ENCODE measurements at regions not wholly inside any gene's neighbourhood (a gene's known extent, or its start where the extent isn't known, plus 50 kb on each side); places are given as distances from the start of the nearest gene placed in this dataset.

DNA sequence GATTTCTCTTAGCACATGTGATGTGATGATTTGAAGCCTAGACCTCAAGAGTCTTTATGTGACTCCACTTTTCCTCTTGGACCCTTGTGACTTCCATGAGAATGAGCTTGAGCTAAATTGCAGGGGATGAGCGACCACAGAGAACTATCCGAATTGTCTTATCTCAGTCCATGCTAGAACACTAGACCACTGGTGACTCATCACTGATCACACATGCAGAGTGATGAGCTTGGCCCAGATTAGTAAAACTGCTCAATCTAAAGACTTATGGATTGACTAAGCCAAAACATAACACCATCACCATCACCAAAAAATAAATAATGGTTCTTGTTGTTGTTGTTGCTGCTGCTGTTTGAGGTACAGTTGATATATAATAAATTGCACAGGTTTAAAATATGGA is 114.1 kb upstream of the CFAP20DC start:
- no peaks in the 10 kb centered on the region for H3K36me3 ChIP-seq (ENCODE audit: control insufficient read depth in 2 of 2, insufficient read depth in 2 of 2, low read length in 1 of 2)
- 97% methylated on average over 2 of the region's 2 CpGs for WGBS

DNA sequence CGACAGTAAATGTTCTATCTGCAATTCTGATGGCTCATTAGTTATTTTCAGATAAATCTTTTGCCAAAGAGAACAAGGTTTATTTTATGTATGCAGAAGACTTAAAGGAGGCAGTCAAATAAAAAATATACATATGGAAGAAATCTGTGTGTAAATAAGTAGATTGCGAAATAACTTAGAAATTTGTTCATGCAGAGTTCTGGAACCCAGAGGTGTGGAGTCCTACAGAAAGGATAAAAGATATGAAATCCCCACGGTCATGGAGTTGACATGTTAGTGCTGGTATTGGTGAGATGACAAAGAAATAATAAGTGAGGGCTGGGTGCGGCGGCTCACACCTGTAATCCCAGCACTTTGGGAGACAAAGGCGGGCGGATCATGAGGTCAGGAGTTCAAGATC is 111.2 kb upstream of the CFAP20DC start:
- H3K27me3 ChIP-seq (ENCODE audit: control insufficient read depth in 2 of 2, insufficient read depth in 1 of 2, low read length in 1 of 2) = no peaks in the 10 kb centered on the region
- 97% methylated on average over 7 of the region's 7 CpGs for WGBS
- no peak for DNase-seq (ENCODE audit: low read depth in 6 of 9, low spot score in 9 of 9)
- no peaks in the 10 kb centered on the region for H3K36me3 ChIP-seq (ENCODE audit: control insufficient read depth in 2 of 2, insufficient read depth in 2 of 2, low read length in 1 of 2)
- H3K27ac ChIP-seq (ENCODE audit: low read depth in 1 of 2, low read length in 1 of 2) = no peak overlapping the region
- no peak overlapping the region for H3K4me3 ChIP-seq (ENCODE audit: low read length in 2 of 2)
- no peaks in the 10 kb centered on the region for H3K9me3 ChIP-seq (ENCODE audit: control insufficient read depth in 2 of 2, insufficient read depth in 1 of 2, low read length in 1 of 2)
- H3K4me1 ChIP-seq (ENCODE audit: control insufficient read depth in 2 of 2, insufficient read depth in 2 of 2, low read length in 2 of 2) = no peaks in the 10 kb centered on the region

More for the DNA sequence above, 114.1 kb upstream of the CFAP20DC start:
- Histone ChIP-seq H3K27ac (ENCODE audit: low read depth in 1 of 2, low read length in 1 of 2) (no peak overlapping the region), H3K9me3 (ENCODE audit: control insufficient read depth in 2 of 2, insufficient read depth in 1 of 2, low read length in 1 of 2) (no peaks in the 10 kb centered on the region), H3K4me3 (ENCODE audit: low read length in 2 of 2) (no peak overlapping the region), H3K4me1 (ENCODE audit: control insufficient read depth in 2 of 2, insufficient read depth in 2 of 2, low read length in 2 of 2) (no peaks in the 10 kb centered on the region), H3K27me3 (ENCODE audit: control insufficient read depth in 2 of 2, insufficient read depth in 1 of 2, low read length in 1 of 2) (no peaks in the 10 kb centered on the region)
- no peak for DNase-seq (ENCODE audit: low read depth in 6 of 9, low spot score in 9 of 9)

DNA sequence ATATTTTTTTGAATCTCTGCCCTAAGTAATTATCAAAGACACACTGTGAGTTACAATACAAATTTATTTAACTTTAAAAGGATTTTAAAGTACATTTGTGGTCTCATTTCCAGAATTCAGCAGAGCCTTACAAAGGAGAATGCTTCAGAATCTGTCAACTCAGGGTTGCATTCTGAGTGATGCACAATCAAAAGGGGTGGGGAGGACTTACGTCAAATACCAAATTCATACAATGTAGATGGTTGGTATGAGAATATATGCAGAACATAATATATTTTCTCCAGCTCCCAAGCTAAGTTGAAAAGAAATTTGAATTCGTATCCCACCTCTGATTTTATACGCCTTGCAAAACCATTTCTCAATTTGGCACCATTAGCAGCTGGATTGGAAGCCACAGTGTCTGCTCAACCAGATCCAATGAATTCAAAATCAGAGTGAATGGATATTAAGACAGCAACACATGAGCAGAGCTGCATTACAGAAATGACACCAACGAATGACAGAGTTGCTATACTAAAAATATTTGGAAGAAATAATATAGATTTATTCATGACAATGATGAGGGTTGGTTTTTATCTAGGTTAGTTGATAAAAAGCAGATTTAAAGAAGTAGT is 110.4 kb upstream of the CFAP20DC start:
- Histone ChIP-seq H3K27ac (ENCODE audit: low read depth in 1 of 2, low read length in 1 of 2) (no peak overlapping the region), H3K9me3 (ENCODE audit: control insufficient read depth in 2 of 2, insufficient read depth in 1 of 2, low read length in 1 of 2) (no peaks in the 10 kb centered on the region), H3K4me3 (ENCODE audit: low read length in 2 of 2) (no peak overlapping the region), H3K27me3 (ENCODE audit: control insufficient read depth in 2 of 2, insufficient read depth in 1 of 2, low read length in 1 of 2) (no peaks in the 10 kb centered on the region), H3K36me3 (ENCODE audit: control insufficient read depth in 2 of 2, insufficient read depth in 2 of 2, low read length in 1 of 2) (no peaks in the 10 kb centered on the region), H3K4me1 (ENCODE audit: control insufficient read depth in 2 of 2, insufficient read depth in 2 of 2, low read length in 2 of 2) (no peaks in the 10 kb centered on the region)
- no peak for DNase-seq (ENCODE audit: low read depth in 6 of 9, low spot score in 9 of 9)
- WGBS = 98% methylated on average over 4 of the region's 4 CpGs

DNA sequence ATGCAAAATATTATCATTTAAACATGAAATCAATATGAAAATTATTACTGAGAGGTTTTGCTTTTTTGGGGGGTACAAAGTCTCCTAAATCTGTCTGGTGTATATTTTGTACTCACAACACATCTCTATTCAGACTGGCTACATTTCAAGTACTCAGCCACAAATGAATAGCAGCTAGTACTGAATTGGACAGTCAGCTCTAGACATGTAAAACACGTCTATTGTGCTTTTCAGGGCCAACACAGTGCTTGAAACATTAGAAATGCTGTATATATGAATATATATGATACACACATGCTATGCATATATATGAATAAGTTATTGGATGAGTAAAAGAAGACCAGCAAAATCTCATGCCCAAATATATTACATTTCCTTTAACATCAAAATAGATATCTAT is 103.8 kb upstream of the CFAP20DC start:
- 90% methylated on average over 1 of the region's 1 CpG for WGBS
- DNase-seq (ENCODE audit: low read depth in 6 of 9, low spot score in 9 of 9) = no peak
- no peaks in the 10 kb centered on the region for H3K9me3 ChIP-seq (ENCODE audit: control insufficient read depth in 2 of 2, insufficient read depth in 1 of 2, low read length in 1 of 2)
- H3K4me3 ChIP-seq (ENCODE audit: low read length in 2 of 2) = no peak overlapping the region
- no peaks in the 10 kb centered on the region for H3K27me3 ChIP-seq (ENCODE audit: control insufficient read depth in 2 of 2, insufficient read depth in 1 of 2, low read length in 1 of 2)
- no peaks in the 10 kb centered on the region for H3K36me3 ChIP-seq (ENCODE audit: control insufficient read depth in 2 of 2, insufficient read depth in 2 of 2, low read length in 1 of 2)
- H3K4me1 ChIP-seq (ENCODE audit: control insufficient read depth in 2 of 2, insufficient read depth in 2 of 2, low read length in 2 of 2) = no peaks in the 10 kb centered on the region
- H3K27ac ChIP-seq (ENCODE audit: low read depth in 1 of 2, low read length in 1 of 2) = no peak overlapping the region

DNA sequence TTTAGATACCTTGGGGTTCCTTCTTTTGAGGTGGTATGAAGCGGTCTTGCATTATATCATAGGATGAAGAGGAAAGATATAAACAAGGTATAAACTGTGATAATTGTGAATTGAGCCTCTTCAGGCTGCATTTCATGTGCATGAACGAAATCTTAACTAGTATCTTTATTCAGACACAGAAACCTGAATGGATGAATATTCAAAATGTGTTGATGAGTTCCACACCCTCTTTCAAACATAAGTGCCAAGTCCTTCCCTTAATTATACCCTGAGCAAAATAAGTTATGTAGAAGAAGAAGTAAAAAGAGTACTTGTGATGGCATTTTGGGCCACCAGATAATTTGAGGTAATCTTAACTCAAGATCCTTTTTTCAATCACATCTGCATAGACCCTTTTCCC is 103.1 kb upstream of the CFAP20DC start:
- H3K4me3 ChIP-seq (ENCODE audit: low read length in 2 of 2) = no peak overlapping the region
- no peaks in the 10 kb centered on the region for H3K9me3 ChIP-seq (ENCODE audit: control insufficient read depth in 2 of 2, insufficient read depth in 1 of 2, low read length in 1 of 2)
- no peak overlapping the region for H3K27ac ChIP-seq (ENCODE audit: low read depth in 1 of 2, low read length in 1 of 2)
- no peaks in the 10 kb centered on the region for H3K27me3 ChIP-seq (ENCODE audit: control insufficient read depth in 2 of 2, insufficient read depth in 1 of 2, low read length in 1 of 2)
- WGBS = 89% methylated on average over 2 of the region's 2 CpGs
- H3K36me3 ChIP-seq (ENCODE audit: control insufficient read depth in 2 of 2, insufficient read depth in 2 of 2, low read length in 1 of 2) = no peaks in the 10 kb centered on the region
- no peak for DNase-seq (ENCODE audit: low read depth in 6 of 9, low spot score in 9 of 9)
- H3K4me1 ChIP-seq (ENCODE audit: control insufficient read depth in 2 of 2, insufficient read depth in 2 of 2, low read length in 2 of 2) = no peaks in the 10 kb centered on the region

DNA sequence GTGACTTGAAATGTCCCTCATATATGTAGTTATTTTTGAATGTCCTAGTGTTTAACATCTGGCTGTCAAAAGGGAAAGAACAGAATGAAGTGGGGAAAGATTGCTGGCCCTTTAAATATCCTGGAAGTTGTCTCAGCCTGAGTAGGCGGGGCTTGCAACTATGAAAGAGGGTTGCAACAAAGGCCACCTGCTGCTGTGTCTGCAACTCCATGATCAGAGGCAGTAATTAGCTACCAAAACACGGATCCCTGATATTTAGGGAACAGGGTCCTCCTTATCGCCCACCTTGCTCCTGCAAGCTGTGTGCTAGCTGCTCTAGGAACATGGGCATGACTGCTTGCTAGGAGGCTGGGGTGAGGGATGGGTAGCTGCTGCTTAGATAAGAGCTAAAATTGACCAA is 100.2 kb upstream of the CFAP20DC start:
- peak in 1 of 9 donors; percentile 1 for DNase-seq (ENCODE audit: low read depth in 6 of 9, low spot score in 9 of 9)
- H3K36me3 ChIP-seq (ENCODE audit: control insufficient read depth in 2 of 2, insufficient read depth in 2 of 2, low read length in 1 of 2) = no peaks in the 10 kb centered on the region
- no peaks in the 10 kb centered on the region for H3K9me3 ChIP-seq (ENCODE audit: control insufficient read depth in 2 of 2, insufficient read depth in 1 of 2, low read length in 1 of 2)
- no peak overlapping the region for H3K4me3 ChIP-seq (ENCODE audit: low read length in 2 of 2)
- H3K4me1 ChIP-seq (ENCODE audit: control insufficient read depth in 2 of 2, insufficient read depth in 2 of 2, low read length in 2 of 2) = no peaks in the 10 kb centered on the region
- H3K27me3 ChIP-seq (ENCODE audit: control insufficient read depth in 2 of 2, insufficient read depth in 1 of 2, low read length in 1 of 2) = no peaks in the 10 kb centered on the region
- 81% methylated on average over 3 of the region's 3 CpGs for WGBS
- no peak overlapping the region for H3K27ac ChIP-seq (ENCODE audit: low read depth in 1 of 2, low read length in 1 of 2)

DNA sequence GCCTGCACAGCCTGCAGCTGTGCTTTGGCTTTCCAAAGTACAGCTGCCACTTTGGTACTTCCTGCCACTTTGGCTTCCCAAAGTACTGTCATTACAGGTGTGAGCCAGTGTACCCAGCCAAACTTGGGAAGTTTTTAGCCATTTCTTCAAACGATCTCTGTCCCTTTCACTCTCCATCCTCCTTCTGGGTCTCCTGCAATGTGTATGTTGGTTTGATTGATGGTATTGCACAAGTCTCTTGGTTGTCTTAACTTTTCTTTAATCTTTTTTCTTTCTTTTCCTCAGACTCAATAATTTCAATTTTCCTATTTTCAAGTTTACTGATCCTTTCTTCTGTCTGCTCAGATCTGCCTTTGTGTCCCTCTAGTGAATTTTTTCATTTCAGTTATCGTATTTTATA is 99.3 kb upstream of the CFAP20DC start:
- H3K27me3 ChIP-seq (ENCODE audit: control insufficient read depth in 2 of 2, insufficient read depth in 1 of 2, low read length in 1 of 2) = no peaks in the 10 kb centered on the region
- H3K4me3 ChIP-seq (ENCODE audit: low read length in 2 of 2) = no peak overlapping the region
- H3K27ac ChIP-seq (ENCODE audit: low read depth in 1 of 2, low read length in 1 of 2) = no peak overlapping the region
- 93% methylated on average over 2 of the region's 2 CpGs for WGBS
- H3K9me3 ChIP-seq (ENCODE audit: control insufficient read depth in 2 of 2, insufficient read depth in 1 of 2, low read length in 1 of 2) = no peaks in the 10 kb centered on the region
- no peaks in the 10 kb centered on the region for H3K36me3 ChIP-seq (ENCODE audit: control insufficient read depth in 2 of 2, insufficient read depth in 2 of 2, low read length in 1 of 2)
- DNase-seq (ENCODE audit: low read depth in 6 of 9, low spot score in 9 of 9) = no peak
- H3K4me1 ChIP-seq (ENCODE audit: control insufficient read depth in 2 of 2, insufficient read depth in 2 of 2, low read length in 2 of 2) = no peaks in the 10 kb centered on the region

DNA sequence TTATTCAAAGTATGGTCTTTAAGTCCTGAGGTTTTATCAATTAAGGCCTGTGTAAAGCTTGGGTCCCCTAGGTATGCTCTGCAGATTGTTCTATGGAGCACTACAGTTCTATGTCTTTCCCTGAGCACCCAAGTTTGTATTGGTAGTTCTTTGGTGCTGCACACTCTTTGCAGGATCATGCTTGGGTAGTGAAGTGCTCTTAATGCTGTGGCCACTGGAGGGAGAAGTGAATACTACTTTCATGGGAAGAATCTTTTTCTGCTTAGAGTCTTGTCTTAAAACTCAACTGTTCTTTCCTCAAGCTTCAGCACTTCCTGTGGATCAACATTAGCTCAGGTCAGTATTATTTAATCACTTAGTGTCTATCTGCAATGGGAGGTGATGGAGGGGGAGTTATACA is 93.6 kb upstream of the CFAP20DC start:
- no peak overlapping the region for H3K27ac ChIP-seq (ENCODE audit: low read depth in 1 of 2, low read length in 1 of 2)
- no peaks in the 10 kb centered on the region for H3K36me3 ChIP-seq (ENCODE audit: control insufficient read depth in 2 of 2, insufficient read depth in 2 of 2, low read length in 1 of 2)
- no peaks in the 10 kb centered on the region for H3K27me3 ChIP-seq (ENCODE audit: control insufficient read depth in 2 of 2, insufficient read depth in 1 of 2, low read length in 1 of 2)
- no peak for DNase-seq (ENCODE audit: low read depth in 6 of 9, low spot score in 9 of 9)
- H3K4me3 ChIP-seq (ENCODE audit: low read length in 2 of 2) = no peak overlapping the region
- no peaks in the 10 kb centered on the region for H3K4me1 ChIP-seq (ENCODE audit: control insufficient read depth in 2 of 2, insufficient read depth in 2 of 2, low read length in 2 of 2)
- no peaks in the 10 kb centered on the region for H3K9me3 ChIP-seq (ENCODE audit: control insufficient read depth in 2 of 2, insufficient read depth in 1 of 2, low read length in 1 of 2)

DNA sequence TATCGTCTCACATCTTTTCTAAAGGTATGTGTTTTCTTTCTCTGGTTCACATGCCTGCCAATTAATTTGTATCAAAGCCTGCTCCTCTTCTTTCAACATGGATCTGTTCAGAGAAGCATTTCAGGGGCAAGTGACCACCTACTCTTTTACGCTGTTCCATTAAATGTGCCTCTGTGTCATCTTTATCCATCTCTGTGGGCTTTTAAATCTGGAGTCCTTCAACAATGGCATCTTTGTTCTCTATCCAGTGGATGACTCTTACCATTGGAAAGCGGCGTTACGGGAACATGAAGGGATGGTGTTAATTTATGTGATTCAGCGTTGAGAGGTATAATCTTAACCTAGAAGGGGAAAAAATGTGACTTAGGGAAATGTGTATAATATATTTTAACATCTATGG is 92.7 kb upstream of the CFAP20DC start:
- H3K4me3 ChIP-seq (ENCODE audit: low read length in 2 of 2) = no peak overlapping the region
- no peaks in the 10 kb centered on the region for H3K9me3 ChIP-seq (ENCODE audit: control insufficient read depth in 2 of 2, insufficient read depth in 1 of 2, low read length in 1 of 2)
- no peaks in the 10 kb centered on the region for H3K36me3 ChIP-seq (ENCODE audit: control insufficient read depth in 2 of 2, insufficient read depth in 2 of 2, low read length in 1 of 2)
- 88% methylated on average over 6 of the region's 6 CpGs for WGBS
- no peak for DNase-seq (ENCODE audit: low read depth in 6 of 9, low spot score in 9 of 9)
- no peak overlapping the region for H3K27ac ChIP-seq (ENCODE audit: low read depth in 1 of 2, low read length in 1 of 2)
- H3K27me3 ChIP-seq (ENCODE audit: control insufficient read depth in 2 of 2, insufficient read depth in 1 of 2, low read length in 1 of 2) = no peaks in the 10 kb centered on the region
- no peaks in the 10 kb centered on the region for H3K4me1 ChIP-seq (ENCODE audit: control insufficient read depth in 2 of 2, insufficient read depth in 2 of 2, low read length in 2 of 2)

DNA sequence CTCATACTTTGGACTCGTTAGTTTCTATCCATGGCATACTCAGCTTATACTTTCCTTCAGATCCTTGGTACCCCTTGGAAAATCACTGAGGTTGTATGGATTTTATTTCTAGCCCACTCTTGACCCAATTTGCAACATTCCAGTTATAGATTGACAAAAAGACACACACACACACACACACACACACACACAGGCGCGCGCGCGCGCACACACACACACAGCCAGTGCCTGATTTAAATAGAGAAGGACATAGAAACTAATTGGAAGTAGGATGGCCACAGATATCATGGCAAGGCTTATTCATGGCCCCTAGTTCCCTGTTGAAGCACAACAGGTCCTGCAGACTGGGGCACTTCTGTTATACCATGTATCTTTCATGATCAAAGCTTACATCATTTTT is 89.1 kb upstream of the CFAP20DC start:
- WGBS = 98% methylated on average over 7 of the region's 7 CpGs
- no peaks in the 10 kb centered on the region for H3K9me3 ChIP-seq (ENCODE audit: control insufficient read depth in 2 of 2, insufficient read depth in 1 of 2, low read length in 1 of 2)
- no peak for DNase-seq (ENCODE audit: low read depth in 6 of 9, low spot score in 9 of 9)
- H3K27me3 ChIP-seq (ENCODE audit: control insufficient read depth in 2 of 2, insufficient read depth in 1 of 2, low read length in 1 of 2) = no peaks in the 10 kb centered on the region
- H3K4me1 ChIP-seq (ENCODE audit: control insufficient read depth in 2 of 2, insufficient read depth in 2 of 2, low read length in 2 of 2) = no peaks in the 10 kb centered on the region
- H3K4me3 ChIP-seq (ENCODE audit: low read length in 2 of 2) = no peak overlapping the region
- no peak overlapping the region for H3K27ac ChIP-seq (ENCODE audit: low read depth in 1 of 2, low read length in 1 of 2)
- H3K36me3 ChIP-seq (ENCODE audit: control insufficient read depth in 2 of 2, insufficient read depth in 2 of 2, low read length in 1 of 2) = no peaks in the 10 kb centered on the region

Data from thymus (tissue), 11 donors.